OCI-LY3 (cell line): ENCODE measurements at regions not wholly inside any gene's neighbourhood (a gene's known extent, or its start where the extent isn't known, plus 50 kb on each side); places are given as distances from the start of the nearest gene placed in this dataset.

Experiments
- CTCF ChIP-seq: fragments of 200-600, 300-600 bp; sonication (generic); IDR thresholded peaks from 2 replicates; pipeline ENCODE4 v1.5.1; 2014; ENCODE audit warnings: antibody characterized with exemption, low read length, low read depth
- EZH2phosphoT487 ChIP-seq: fragments of 200-600 bp; shearing (Covaris generic); IDR thresholded peaks from 2 replicates; pipeline ENCODE4 v1.6.1; 2018; ENCODE audit warnings: antibody characterized with exemption, mixed run types, low read depth

GRCh38 chr6:79138146-79138545, 60.1 kb upstream of the PHIP start:
- TF ChIP-seq CTCF (no peak), EZH2phosphoT487 (no peak)
